Umbilical cord (tissue), 1 donor: ENCODE measurements at regions not wholly inside any gene's neighbourhood (a gene's known extent, or its start where the extent isn't known, plus 50 kb on each side); places are given as distances from the start of the nearest gene placed in this dataset.

ENCODE experiments used
- DNase-seq: peaks from one replicate; pipeline ENCODE4 v3.0.0-alpha.2; 2015; ENCODE audit warnings: low spot score

GRCh38 chr1:207971331-207972219 is 60.6 kb upstream of the CD34 start:
- no peak for DNase-seq

GRCh38 chr1:207970329-207971233 is 59.7 kb upstream of the CD34 start:
- no peak for DNase-seq

- DNase-seq = no peak
Observed at GRCh38 chr1:207969528-207969927, 58.6 kb upstream of the CD34 start.

GRCh38 chr1:207968521-207969009 is 57.6 kb upstream of the CD34 start:
- peak; percentile 49 for DNase-seq

GRCh38 chr1:207967703-207968102 is 56.8 kb upstream of the CD34 start:
- DNase-seq = no peak

GRCh38 chr1:207966521-207966920 is 55.6 kb upstream of the CD34 start:
- DNase-seq = no peak

- DNase-seq = no peak
Observed at GRCh38 chr1:207965392-207966387, 54.8 kb upstream of the CD34 start.

GRCh38 chr1:207964195-207964966 is 53.5 kb upstream of the CD34 start:
- peak; percentile 47 for DNase-seq

GRCh38 chr1:207963427-207964194 is 52.7 kb upstream of the CD34 start:
- peak; percentile 93 for DNase-seq

GRCh38 chr1:207962716-207963426 is 51.9 kb upstream of the CD34 start:
- DNase-seq = peak; percentile 68
